CD8-positive, alpha-beta memory T cell (primary cell): ENCODE measurements at regions not wholly inside any gene's neighbourhood (a gene's known extent, or its start where the extent isn't known, plus 50 kb on each side); places are given as distances from the start of the nearest gene placed in this dataset.

ENCODE experiments used
- CTCF ChIA-PET: fragments of 350-600 bp; sonication (Branson Sonifier 250); formaldehyde crosslinking; loops from one replicate; lab custom pipeline; 2021; ENCODE audit warnings: antibody characterized with exemption; lab: Charles Lee
- POLR2A ChIA-PET: fragments of 350-600 bp; sonication (Branson Sonifier 250); formaldehyde crosslinking; loops from one replicate; lab custom pipeline; 2021; ENCODE audit warnings: antibody characterized with exemption; lab: Charles Lee
- DNase-seq, 5 donors: peaks; one replicate each; pipeline versions ENCODE4 v3.0.0 to v3.0.0-alpha.2; 2020 to 2022; ENCODE audit warnings: mixed read lengths in 1 of 5
- H3K27ac ChIP-seq: one replicate; pipeline ENCODE4 v1.7.0; 2013; ENCODE audit warnings: low read depth, mild to moderate bottlenecking, low read length, moderate library complexity
- H3K27me3 ChIP-seq: 2 replicates; pipeline ENCODE4 v1.7.0; 2013; ENCODE audit warnings: low read length, mild to moderate bottlenecking; ENCODE audit not compliant: insufficient read depth, poor library complexity, severe bottlenecking
- H3K36me3 ChIP-seq: 2 replicates; pipeline ENCODE4 v1.7.0; 2013; ENCODE audit warnings: mild to moderate bottlenecking, low read length, moderate library complexity; ENCODE audit not compliant: insufficient read depth
- H3K4me1 ChIP-seq: 2 replicates; pipeline ENCODE4 v1.7.0; 2013; ENCODE audit warnings: mild to moderate bottlenecking, low read length, moderate library complexity; ENCODE audit not compliant: insufficient read depth
- H3K4me3 ChIP-seq: 2 replicates; pipeline ENCODE4 v1.7.0; 2013; ENCODE audit warnings: mild to moderate bottlenecking, low read length
- H3K9me3 ChIP-seq: 2 replicates; pipeline ENCODE4 v1.7.0; 2013; ENCODE audit warnings: mild to moderate bottlenecking, low read length
- H3K27ac Mint-ChIP-seq, 8 donors: one replicate each; pipeline ENCODE4 v1.8.0; 2020 to 2021; ENCODE audit warnings: mixed read lengths in 8 of 8, mild to moderate bottlenecking in 6 of 8, inconsistent platforms in 3 of 8, moderate library complexity in 3 of 8
- H3K27me3 Mint-ChIP-seq, 2 donors: one replicate each; pipeline ENCODE4 v1.8.0; 2020 to 2021; ENCODE audit warnings: mixed read lengths in 2 of 2, mild to moderate bottlenecking in 1 of 2, moderate library complexity in 1 of 2
- H3K36me3 Mint-ChIP-seq, 3 donors: one replicate each; pipeline ENCODE4 v1.8.0; 2020 to 2021; ENCODE audit warnings: mixed read lengths in 3 of 3, inconsistent platforms in 1 of 3, mild to moderate bottlenecking in 1 of 3
- H3K4me1 Mint-ChIP-seq, 3 donors: one replicate each; pipeline ENCODE4 v1.8.0; 2020 to 2021; ENCODE audit warnings: mixed read lengths in 3 of 3, inconsistent platforms in 1 of 3, mild to moderate bottlenecking in 1 of 3
- H3K4me3 Mint-ChIP-seq, 7 donors: one replicate each; pipeline ENCODE4 v1.8.0; 2020 to 2021; ENCODE audit warnings: mixed read lengths in 7 of 7, mild to moderate bottlenecking in 6 of 7, moderate library complexity in 4 of 7, inconsistent platforms in 2 of 7
- H3K9me3 Mint-ChIP-seq, 5 donors: one replicate each; pipeline ENCODE4 v1.8.0; 2020 to 2022; ENCODE audit warnings: mixed read lengths in 5 of 5, mild to moderate bottlenecking in 3 of 5, moderate library complexity in 2 of 5, inconsistent platforms in 1 of 5

GRCh38 chr9:6072453-6072852 is 57.0 kb upstream of the RANBP6 start:
- H3K4me3 Mint-ChIP-seq, result no peak overlapping the region
- ChIA-PET POLR2A (interaction anchor here (0.5 kb wide), 1 partner anchor 708 kb away, joined by 3 read pairs; no protein-coding TSS in a partner anchor), CTCF (interaction anchor here (0.9 to 1.1 kb wide), 2 partner anchors 18 to 22 kb away, joined by 3 read pairs; no protein-coding TSS in a partner anchor)
- H3K4me1 ChIP-seq, result peaks cover 18% of the 10 kb centered on the region
- peak overlapping the region in 1 of 8 donors; percentile 59 for H3K27ac Mint-ChIP-seq
- no peaks in the 10 kb centered on the region for H3K9me3 ChIP-seq
- H3K36me3 ChIP-seq, result no peaks in the 10 kb centered on the region
- peaks cover 17 to 31% (median 25%) of the 10 kb centered on the region in 3 donors for H3K4me1 Mint-ChIP-seq
- no peak overlapping the region for H3K27ac ChIP-seq
- H3K27me3 Mint-ChIP-seq, result peaks cover 3 to 4% of the 10 kb centered on the region in 2 donors
- peaks cover 0 to 4% (median 2%) of the 10 kb centered on the region in 3 donors for H3K36me3 Mint-ChIP-seq
- no peak overlapping the region for H3K4me3 ChIP-seq
- H3K9me3 Mint-ChIP-seq, result no peaks in the 10 kb centered on the region
- no peak for DNase-seq
- no peaks in the 10 kb centered on the region for H3K27me3 ChIP-seq

- peaks cover 17 to 34% (median 25%) of the 10 kb centered on the region in 3 donors for H3K4me1 Mint-ChIP-seq
- Histone ChIP-seq H3K36me3 (no peaks in the 10 kb centered on the region), H3K27ac (peak overlapping the region; percentile 43), H3K4me1 (peaks cover 18% of the 10 kb centered on the region), H3K4me3 (peak overlapping the region; percentile 35), H3K27me3 (no peaks in the 10 kb centered on the region), H3K9me3 (no peaks in the 10 kb centered on the region)
- no peaks in the 10 kb centered on the region for H3K27me3 Mint-ChIP-seq
- H3K4me3 Mint-ChIP-seq, result peak overlapping the region in 6 of 7 donors; percentile 5 to 69 (median 52)
- ChIA-PET CTCF (interaction anchor here (0.7 to 1.3 kb wide), 4 partner anchors 12 to 237 kb away, joined by 3 to 5 read pairs (median 4); no protein-coding TSS in a partner anchor), POLR2A (interaction anchor here (0.7 to 1.0 kb wide), 3 partner anchors 15 to 688 kb away, joined by 3 to 10 read pairs (median 5); partner anchors contain the start of gene RIC1)
- peak in 2 of 5 donors; percentile 62 to 74 for DNase-seq
- peak overlapping the region; percentile 40 to 93 (median 83) for H3K27ac Mint-ChIP-seq
- peaks cover 0 to 16% (median 2%) of the 10 kb centered on the region in 3 donors for H3K36me3 Mint-ChIP-seq
- peaks cover 0 to 2% (median 0%) of the 10 kb centered on the region in 5 donors for H3K9me3 Mint-ChIP-seq
Measured at GRCh38 chr9:6068983-6069382, 53.6 kb upstream of the RANBP6 start.

- H3K27me3 Mint-ChIP-seq, result peaks cover 4% of the 10 kb centered on the region in 2 donors
- POLR2A ChIA-PET, result no interaction called here
- no peak overlapping the region for H3K4me3 Mint-ChIP-seq
- Histone ChIP-seq H3K9me3 (no peaks in the 10 kb centered on the region), H3K4me3 (no peak overlapping the region), H3K4me1 (peaks cover 18% of the 10 kb centered on the region), H3K27ac (no peak overlapping the region), H3K27me3 (no peaks in the 10 kb centered on the region), H3K36me3 (no peaks in the 10 kb centered on the region)
- no peak for DNase-seq
- peaks cover 0 to 2% (median 2%) of the 10 kb centered on the region in 5 donors for H3K9me3 Mint-ChIP-seq
- CTCF ChIA-PET, result interaction anchor here (1.1 to 1.3 kb wide), 2 partner anchors 10 to 181 kb away, joined by 3 read pairs; no protein-coding TSS in a partner anchor
- peak overlapping the region in 2 of 8 donors; percentile 1 to 76 for H3K27ac Mint-ChIP-seq
- peaks cover 17 to 43% (median 30%) of the 10 kb centered on the region in 3 donors for H3K4me1 Mint-ChIP-seq
- H3K36me3 Mint-ChIP-seq, result peaks cover 0 to 17% (median 2%) of the 10 kb centered on the region in 3 donors
Measured at GRCh38 chr9:6067426-6067825, 52.0 kb upstream of the RANBP6 start.
